Sigmoid colon (tissue), 6 donors: ENCODE measurements at regions not wholly inside any gene's neighbourhood (a gene's known extent, or its start where the extent isn't known, plus 50 kb on each side); places are given as distances from the start of the nearest gene placed in this dataset.
"Not testable (repeated sequence)": the region's sequence is repeated elsewhere in the genome, so short reads cannot be mapped to it uniquely, and the experiment has no call there.

Source experiments
- DNase-seq: peaks from one replicate; pipeline ENCODE4 v3.0.0-alpha.2; 2019
- H3K27ac ChIP-seq, 4 donors: fragments of 200-600 bp; sonication (generic); one replicate each; pipeline ENCODE4 v1.5.1; 2016 to 2019; ENCODE audit warnings: mild to moderate bottlenecking in 1 of 4
- H3K27me3 ChIP-seq, 3 donors: fragments of 200-600 bp; sonication (generic); one replicate each; pipeline ENCODE4 v1.5.1; 2019; ENCODE audit warnings: mild to moderate bottlenecking in 1 of 3
- H3K36me3 ChIP-seq, 4 donors: fragments of 200-600 bp; sonication (generic); one replicate each; pipeline ENCODE4 v1.5.1; 2016 to 2019
- H3K4me1 ChIP-seq, 4 donors: fragments of 200-600 bp; sonication (generic); one replicate each; pipeline ENCODE4 v1.5.1; 2017 to 2019
- H3K4me3 ChIP-seq, 4 donors: fragments of 200-600 bp; sonication (generic); one replicate each; pipeline ENCODE4 v1.5.1; 2017 to 2019; ENCODE audit warnings: mild to moderate bottlenecking in 2 of 4, moderate library complexity in 1 of 4
- H3K9me3 ChIP-seq, 4 donors: fragments of 200-600 bp in 3 of 4; sonication (generic) in 3 of 4; one replicate each; pipeline versions ENCODE4 v1.5.1 to v1.6.1; 2013 to 2019
- CTCF ChIP-seq, 4 experiments: fragments of 450-650 bp in 3 of 4; fragments of 200-600 bp in 1 of 4; IDR thresholded peaks; one replicate each; pipeline ENCODE4 v1.5.1; 2016 to 2019; ENCODE audit warnings: antibody characterized with exemption in 4 of 4, mild to moderate bottlenecking in 3 of 4, moderate library complexity in 2 of 4
- EP300 ChIP-seq, 4 donors: sonication (generic); formaldehyde crosslinking; IDR thresholded peaks; one replicate each; pipeline ENCODE4 v1.6.1; 2017; ENCODE audit warnings: antibody characterized with exemption in 4 of 4
- POLR2A ChIP-seq, 2 donors: fragments of 450-650 bp; IDR thresholded peaks; one replicate each; pipeline ENCODE4 v1.6.1; 2016; ENCODE audit warnings: antibody characterized with exemption in 2 of 2, mild to moderate bottlenecking in 2 of 2, moderate library complexity in 2 of 2
- POLR2AphosphoS5 ChIP-seq, 4 donors: sonication (generic); formaldehyde crosslinking; IDR thresholded peaks; one replicate each; pipeline ENCODE4 v1.6.1; 2017; ENCODE audit warnings: antibody characterized with exemption in 4 of 4
- WGBS, 2 donors: extraction: QIAGEN DNeasy Blood & Tissue Kit; methylation state at CpG; one replicate each; pipeline ENCODE4 v1.1.7; 2013; 5-methylcytosine and 5-hydroxymethylcytosine counted together
- intact Hi-C: fragments of 100-400 bp; cut with DNase I; formaldehyde crosslinking; loops from one replicate; pipeline ENCODE4 v1.15.1; 2023
- donor health status: healthy with polysubstance abuse.
- donor health status: healthy.

- H3K4me3 ChIP-seq, result no peak overlapping the region
- intact Hi-C loops, result no loop called here
- H3K9me3 ChIP-seq, result peaks cover 0 to 7% (median under 1%) of the 10 kb centered on the region in 4 donors
- 73 to 87% methylated on average over 9 of the region's 9 CpGs for WGBS, 2 donors
- no peak for TF ChIP-seq POLR2AphosphoS5 (IDR thresholded peaks at IDR 0.05)
- no peak for TF ChIP-seq POLR2A (IDR thresholded peaks at IDR 0.05)
- no peak for TF ChIP-seq EP300 (IDR thresholded peaks at IDR 0.05)
- no peak for TF ChIP-seq CTCF (IDR thresholded peaks at IDR 0.05)
- DNase-seq, result no peak
- no peaks in the 10 kb centered on the region for H3K4me1 ChIP-seq
- H3K27ac ChIP-seq, result no peak overlapping the region
- no peaks in the 10 kb centered on the region for H3K36me3 ChIP-seq
- H3K27me3 ChIP-seq, result no peaks in the 10 kb centered on the region
These were observed 72.3 kb upstream of the SYNCRIP start for GRCh38 chr6:85714893-85715530.

DNA sequence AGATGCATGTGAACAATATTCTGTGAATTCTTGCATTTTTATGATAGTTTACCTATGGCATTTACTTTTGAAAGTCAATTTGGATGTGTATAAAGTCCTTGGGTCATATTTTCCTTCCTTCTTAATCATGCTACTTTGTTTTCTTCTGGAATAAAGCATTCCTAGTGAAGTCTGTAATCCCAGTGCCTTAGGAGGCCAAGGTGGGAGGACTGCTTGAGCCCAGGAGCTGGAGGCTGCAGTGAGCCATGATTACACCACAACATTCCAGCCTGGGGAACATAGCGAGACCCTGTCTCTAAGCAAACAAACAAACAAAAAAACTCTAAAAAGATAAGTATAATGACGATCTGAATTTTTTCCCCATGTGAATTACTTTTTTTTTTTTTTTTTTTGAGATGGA lies 69.7 kb upstream of the SYNCRIP start:
- no peak overlapping the region for H3K27ac ChIP-seq
- H3K36me3 ChIP-seq, result no peaks in the 10 kb centered on the region
- 75 to 85% methylated on average over 2 of the region's 2 CpGs for WGBS, 2 donors
- no peak overlapping the region for H3K4me3 ChIP-seq
- TF ChIP-seq CTCF (IDR thresholded peaks at IDR 0.05) (no peak), EP300 (IDR thresholded peaks at IDR 0.05) (no peak), POLR2AphosphoS5 (IDR thresholded peaks at IDR 0.05) (no peak), POLR2A (IDR thresholded peaks at IDR 0.05) (no peak)
- peaks cover 0 to 7% (median under 1%) of the 10 kb centered on the region in 4 donors for H3K9me3 ChIP-seq
- no peak for DNase-seq
- H3K4me1 ChIP-seq, result no peaks in the 10 kb centered on the region
- no peaks in the 10 kb centered on the region for H3K27me3 ChIP-seq
- intact Hi-C loops, result no loop called here

- H3K4me1 ChIP-seq, H3K36me3 ChIP-seq, DNase-seq, H3K9me3 ChIP-seq, intact Hi-C loops, H3K4me3 ChIP-seq, H3K27ac ChIP-seq, H3K27me3 ChIP-seq: not testable (repeated sequence)
- 79 to 95% methylated on average over 1 of the region's 1 CpG for WGBS, 2 donors
These were observed 64.9 kb upstream of the SYNCRIP start for GRCh38 chr6:85707515-85708145.

DNA sequence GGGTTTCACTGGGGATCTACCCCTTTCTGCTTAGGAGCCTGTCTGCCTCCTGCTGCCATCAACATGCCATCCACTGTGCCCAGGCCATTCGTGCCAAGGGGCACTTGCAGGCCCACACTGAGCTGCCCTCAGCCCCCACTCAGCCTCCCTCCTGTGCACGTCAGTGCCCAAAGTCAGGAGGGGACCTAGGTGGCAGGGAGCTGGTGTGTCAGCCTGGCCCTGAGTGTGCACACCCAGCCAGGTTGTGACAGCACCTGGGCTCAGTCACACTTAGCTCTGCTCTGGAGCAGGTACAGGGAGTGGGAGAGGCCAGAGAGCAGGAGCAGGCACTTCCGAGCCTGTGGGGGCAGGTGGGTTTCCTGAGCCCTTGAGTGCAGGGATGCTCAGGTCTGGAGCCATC lies 63.6 kb upstream of the SYNCRIP start:
- intact Hi-C loops, result no loop called here
- Histone ChIP-seq H3K36me3 (no peaks in the 10 kb centered on the region), H3K4me1 (no peaks in the 10 kb centered on the region), H3K27ac (no peak overlapping the region), H3K9me3 (peaks cover 0 to 2% (median 0%) of the 10 kb centered on the region in 4 donors), H3K4me3 (no peak overlapping the region), H3K27me3 (no peaks in the 10 kb centered on the region)
- DNase-seq, result no peak
- TF ChIP-seq EP300 (IDR thresholded peaks at IDR 0.05) (no peak), POLR2A (IDR thresholded peaks at IDR 0.05) (no peak), POLR2AphosphoS5 (IDR thresholded peaks at IDR 0.05) (no peak)
- 78 to 80% methylated on average over 3 of the region's 3 CpGs for WGBS, 2 donors

DNA sequence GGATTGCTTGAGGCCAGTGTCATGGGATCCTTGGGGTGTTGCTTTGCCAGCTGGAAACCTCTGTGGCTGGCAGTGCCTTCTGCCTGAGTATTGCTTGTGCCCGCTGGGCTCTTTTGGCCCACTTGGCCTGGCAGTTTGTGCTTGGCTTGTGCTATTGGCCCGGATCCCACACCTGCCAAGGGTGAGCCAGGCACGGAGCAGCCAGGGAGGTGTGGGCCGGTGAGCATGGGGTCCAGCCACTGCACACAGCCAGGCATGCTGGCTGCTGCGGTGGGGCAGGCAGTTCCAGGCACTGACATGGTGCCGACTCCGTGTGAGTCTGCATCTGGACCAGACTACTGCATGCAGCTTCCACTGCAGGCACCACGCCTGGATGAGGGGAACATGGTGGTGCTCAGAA lies 62.5 kb upstream of the SYNCRIP start:
- Histone ChIP-seq H3K27ac (no peak overlapping the region), H3K36me3 (no peaks in the 10 kb centered on the region), H3K4me1 (no peaks in the 10 kb centered on the region), H3K27me3 (no peaks in the 10 kb centered on the region), H3K4me3 (no peak overlapping the region), H3K9me3 (no peaks in the 10 kb centered on the region)
- intact Hi-C loops, result no loop called here
- WGBS, 2 donors, result 87 to 93% methylated on average over 8 of the region's 8 CpGs
- TF ChIP-seq EP300 (IDR thresholded peaks at IDR 0.05) (no peak), POLR2AphosphoS5 (IDR thresholded peaks at IDR 0.05) (no peak), POLR2A (IDR thresholded peaks at IDR 0.05) (no peak), CTCF (IDR thresholded peaks at IDR 0.05) (no peak)
- no peak for DNase-seq

GRCh38 chr6:85703406-85703805 lies 60.7 kb upstream of the SYNCRIP start:
- no peaks in the 10 kb centered on the region for H3K9me3 ChIP-seq
- intact Hi-C loops, result no loop called here
- no peaks in the 10 kb centered on the region for H3K27me3 ChIP-seq
- H3K4me3 ChIP-seq, result no peak overlapping the region
- no peak overlapping the region for H3K27ac ChIP-seq
- no peaks in the 10 kb centered on the region for H3K4me1 ChIP-seq
- DNase-seq, result no peak
- no peaks in the 10 kb centered on the region for H3K36me3 ChIP-seq
- no peak for TF ChIP-seq POLR2A (IDR thresholded peaks at IDR 0.05)
- no peak for TF ChIP-seq EP300 (IDR thresholded peaks at IDR 0.05)
- no peak for TF ChIP-seq CTCF (IDR thresholded peaks at IDR 0.05)
